Bronchial epithelial cell (primary cell): ENCODE measurements at regions not wholly inside any gene's neighbourhood (a gene's known extent, or its start where the extent isn't known, plus 50 kb on each side); places are given as distances from the start of the nearest gene placed in this dataset.
A peak's percentile ranks its signal among the peaks of the same experiment; 100 is the strongest.

Experiments used
- DNase-seq: peaks from one replicate; pipeline ENCODE4 v3.0.0-alpha.2; 2010; ENCODE audit warnings: low read depth
- FAIRE-seq: peaks from 2 replicates; lab custom pipeline; 2011; peaks lifted over from hg19 to GRCh38; lab: Jason Lieb, UNC
- H3K27me3 ChIP-seq: 2 replicates; pipeline ENCODE4 v1.5.1; 2011; ENCODE audit warnings: low read length; ENCODE audit not compliant: control insufficient read depth, insufficient read depth
- H3K36me3 ChIP-seq: 2 replicates; pipeline ENCODE4 v1.5.1; 2011; ENCODE audit warnings: low read length; ENCODE audit not compliant: control insufficient read depth, insufficient read depth
- H3K4me3 ChIP-seq: 2 replicates; pipeline ENCODE4 v1.5.1; 2011; ENCODE audit warnings: mild to moderate bottlenecking, low read depth, low read length, control low read depth
- TF ChIP-seq, protein P1 (sequence below): IDR thresholded peaks from 2 replicates; pipeline ENCODE4 v1.5.1; 2011; ENCODE audit warnings: mild to moderate bottlenecking, moderate library complexity, low read length, control low read depth, inconsistent platforms; ENCODE audit not compliant: insufficient read depth, severe bottlenecking

DNA sequence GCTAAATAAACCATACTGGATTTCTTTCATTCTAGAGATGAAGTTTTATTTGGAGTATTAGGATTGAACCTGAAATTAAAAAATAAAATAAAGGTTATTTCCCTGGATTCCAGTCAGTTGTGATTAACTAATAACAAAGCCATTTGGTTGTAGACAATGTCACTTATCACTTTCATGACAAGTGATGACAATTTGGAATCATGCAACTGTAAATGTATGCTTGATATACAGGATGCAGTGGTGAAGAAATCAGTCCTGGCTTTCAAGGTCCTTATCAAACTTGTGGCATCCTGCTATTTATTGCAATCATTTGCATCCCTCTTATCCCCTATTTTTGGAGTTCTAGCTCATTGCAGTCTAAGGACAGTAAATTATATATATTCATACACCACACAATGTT lies 425.2 kb downstream of the CHL1 start:
- DNase-seq, result no peak
- Histone ChIP-seq H3K4me3 (no peak overlapping the region), H3K27me3 (no peaks in the 10 kb centered on the region), H3K36me3 (no peaks in the 10 kb centered on the region)
- no peak for FAIRE-seq
- TF ChIP-seq, protein P1, sequence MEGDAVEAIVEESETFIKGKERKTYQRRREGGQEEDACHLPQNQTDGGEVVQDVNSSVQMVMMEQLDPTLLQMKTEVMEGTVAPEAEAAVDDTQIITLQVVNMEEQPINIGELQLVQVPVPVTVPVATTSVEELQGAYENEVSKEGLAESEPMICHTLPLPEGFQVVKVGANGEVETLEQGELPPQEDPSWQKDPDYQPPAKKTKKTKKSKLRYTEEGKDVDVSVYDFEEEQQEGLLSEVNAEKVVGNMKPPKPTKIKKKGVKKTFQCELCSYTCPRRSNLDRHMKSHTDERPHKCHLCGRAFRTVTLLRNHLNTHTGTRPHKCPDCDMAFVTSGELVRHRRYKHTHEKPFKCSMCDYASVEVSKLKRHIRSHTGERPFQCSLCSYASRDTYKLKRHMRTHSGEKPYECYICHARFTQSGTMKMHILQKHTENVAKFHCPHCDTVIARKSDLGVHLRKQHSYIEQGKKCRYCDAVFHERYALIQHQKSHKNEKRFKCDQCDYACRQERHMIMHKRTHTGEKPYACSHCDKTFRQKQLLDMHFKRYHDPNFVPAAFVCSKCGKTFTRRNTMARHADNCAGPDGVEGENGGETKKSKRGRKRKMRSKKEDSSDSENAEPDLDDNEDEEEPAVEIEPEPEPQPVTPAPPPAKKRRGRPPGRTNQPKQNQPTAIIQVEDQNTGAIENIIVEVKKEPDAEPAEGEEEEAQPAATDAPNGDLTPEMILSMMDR, result no peak

DNA sequence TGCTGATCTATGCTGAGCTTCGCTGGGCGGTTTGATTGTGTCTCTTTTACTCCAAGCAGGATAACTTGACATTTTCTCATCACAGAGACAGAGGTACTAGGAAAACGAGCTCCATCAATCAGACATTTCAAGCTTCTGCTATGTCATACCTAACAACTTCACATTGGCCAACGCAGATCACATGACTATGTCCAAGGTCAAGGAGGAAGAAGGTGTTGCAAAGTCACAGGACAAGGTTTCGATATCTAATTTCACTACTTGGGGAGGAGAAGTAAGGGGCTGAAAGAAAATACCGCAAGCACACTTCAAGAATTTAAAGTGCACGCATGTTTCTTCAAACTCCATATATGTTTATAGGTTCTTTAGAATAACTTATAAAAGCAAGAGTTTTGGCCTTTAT lies 425.8 kb downstream of the CHL1 start:
- DNase-seq (no peak), FAIRE-seq (no peak)
- H3K36me3 ChIP-seq, result no peaks in the 10 kb centered on the region
- H3K4me3 ChIP-seq, result no peak overlapping the region
- TF ChIP-seq, protein P1, result no peak
- no peaks in the 10 kb centered on the region for H3K27me3 ChIP-seq

DNA sequence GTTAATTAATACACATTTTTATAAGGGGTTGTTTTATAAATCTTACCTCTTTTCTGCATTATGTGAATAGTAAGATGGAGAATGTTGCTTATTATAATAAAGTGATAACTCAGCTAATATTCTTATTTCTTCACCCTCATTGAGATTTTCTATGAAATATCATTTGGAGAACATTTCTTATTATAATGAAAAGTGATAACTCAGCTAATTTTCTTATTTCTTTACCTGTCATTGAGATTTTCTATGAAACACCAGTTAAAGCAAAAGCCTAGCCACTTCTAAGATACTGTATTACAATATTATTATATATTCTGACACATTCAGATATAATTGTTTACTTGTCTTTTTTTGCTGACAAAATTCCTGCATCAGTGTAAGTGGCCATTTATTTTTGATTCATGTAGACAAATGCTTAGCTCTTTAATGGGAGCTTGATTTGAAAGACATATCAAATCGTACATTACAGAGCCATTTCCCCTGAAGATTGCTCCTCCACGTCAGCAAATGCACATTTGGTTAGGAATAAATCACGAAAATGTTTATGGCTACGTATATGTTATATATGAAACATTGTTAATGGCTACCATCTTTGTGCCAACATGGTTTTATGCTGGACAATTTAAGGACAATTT lies 427.5 kb downstream of the CHL1 start:
- Histone ChIP-seq H3K36me3 (no peaks in the 10 kb centered on the region), H3K27me3 (no peaks in the 10 kb centered on the region), H3K4me3 (no peak overlapping the region)
- DNase-seq, result no peak
- FAIRE-seq, result no peak
- TF ChIP-seq, protein P1, result no peak

DNA sequence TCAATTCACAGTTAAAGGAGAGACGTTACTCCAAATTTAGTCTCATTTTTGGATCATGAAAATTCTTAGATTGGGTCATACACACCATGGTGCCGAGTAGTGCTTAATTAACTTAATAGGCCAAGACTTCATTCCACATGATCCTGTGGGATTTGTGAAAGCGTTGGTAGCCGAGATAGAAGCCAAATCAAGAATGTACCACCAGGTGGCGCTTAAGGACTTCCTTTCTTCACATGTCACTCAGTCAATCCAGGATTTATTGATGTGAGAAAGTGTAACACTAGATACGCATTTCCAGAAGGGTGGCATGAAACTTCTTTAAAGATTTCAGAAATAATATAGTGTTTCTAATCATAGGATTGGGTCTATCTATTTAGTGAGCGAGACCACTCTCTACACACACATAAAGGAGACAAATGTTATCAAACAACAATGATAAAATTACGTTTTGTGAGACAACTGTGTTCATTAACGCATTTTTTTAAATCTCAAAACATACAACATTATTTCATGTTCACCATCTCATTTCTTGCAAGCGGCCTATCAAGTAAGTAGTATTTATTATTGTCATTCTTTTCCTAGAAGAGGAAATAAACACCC lies 436.1 kb downstream of the CHL1 start:
- no peak for FAIRE-seq
- no peaks in the 10 kb centered on the region for H3K27me3 ChIP-seq
- TF ChIP-seq, protein P1, result peak; percentile 73
- DNase-seq, result peak; percentile 66
- H3K36me3 ChIP-seq, result no peaks in the 10 kb centered on the region
- H3K4me3 ChIP-seq, result no peak overlapping the region

DNA sequence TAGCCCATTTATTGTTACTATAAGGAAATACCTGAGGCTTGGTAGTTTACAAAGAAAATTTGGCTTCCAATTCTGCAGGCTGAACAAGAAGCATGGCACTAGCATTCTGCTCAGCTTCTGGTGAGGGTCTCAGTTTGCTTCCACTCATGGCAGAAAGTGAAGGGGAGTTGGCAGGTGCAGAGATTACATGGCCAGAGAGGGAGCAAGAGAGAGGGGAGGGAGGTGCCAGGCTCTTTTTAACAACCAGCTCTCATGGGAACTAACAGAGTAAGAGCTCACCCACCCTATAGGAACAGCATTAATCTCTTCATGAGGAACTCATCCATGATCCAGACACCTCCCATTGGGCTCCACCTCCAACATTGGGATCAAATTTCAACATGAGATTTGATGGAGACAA lies 437.9 kb downstream of the CHL1 start:
- H3K36me3 ChIP-seq, result no peaks in the 10 kb centered on the region
- TF ChIP-seq, protein P1, result no peak
- H3K4me3 ChIP-seq, result no peak overlapping the region
- DNase-seq (no peak), FAIRE-seq (no peak)
- no peaks in the 10 kb centered on the region for H3K27me3 ChIP-seq

DNA sequence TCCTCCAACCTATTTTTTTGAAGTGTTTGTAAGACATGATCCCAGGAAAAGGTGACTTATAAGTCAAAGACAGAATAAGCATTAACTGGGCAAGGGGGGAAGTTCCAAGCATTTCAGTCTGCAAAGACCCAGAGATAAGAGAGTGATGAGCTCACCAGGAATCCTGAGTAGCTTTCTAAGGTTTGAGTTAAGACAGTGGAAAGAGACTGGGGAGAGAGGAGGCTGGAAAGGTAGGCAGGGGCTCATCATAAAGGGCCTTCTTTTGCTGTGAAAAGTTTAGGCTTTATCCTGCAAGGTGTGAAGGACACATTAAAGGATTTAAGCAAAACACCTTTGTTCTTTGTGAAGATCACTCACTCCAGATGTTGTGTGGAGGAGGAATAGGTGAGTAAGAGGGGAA lies 438.8 kb downstream of the CHL1 start:
- DNase-seq (no peak), FAIRE-seq (no peak)
- H3K4me3 ChIP-seq, result no peak overlapping the region
- H3K27me3 ChIP-seq, result no peaks in the 10 kb centered on the region
- TF ChIP-seq, protein P1, result no peak
- no peaks in the 10 kb centered on the region for H3K36me3 ChIP-seq
